Transverse colon (tissue), 4 donors: ENCODE measurements at regions not wholly inside any gene's neighbourhood (a gene's known extent, or its start where the extent isn't known, plus 50 kb on each side); places are given as distances from the start of the nearest gene placed in this dataset.
"Not testable (repeated sequence)": the region's sequence is repeated elsewhere in the genome, so short reads cannot be mapped to it uniquely, and the experiment has no call there.

ENCODE experiments used
- DNase-seq: peaks from one replicate; pipeline ENCODE4 v3.0.0-alpha.2; 2019
- H3K27ac ChIP-seq, 4 donors: fragments of 200-600 bp; sonication (generic); 2 replicates each; pipeline ENCODE4 v1.5.1; 2016 to 2018; ENCODE audit warnings: inconsistent platforms in 4 of 4
- H3K27me3 ChIP-seq: fragments of 200-600 bp; sonication (generic); 2 replicates; pipeline ENCODE4 v1.5.1; 2017; ENCODE audit warnings: inconsistent platforms
- H3K36me3 ChIP-seq, 4 donors: fragments of 200-600 bp; sonication (generic); 2 replicates each; pipeline ENCODE4 v1.5.1; 2017 to 2019; ENCODE audit warnings: inconsistent platforms in 4 of 4
- H3K4me1 ChIP-seq, 4 donors: fragments of 200-600 bp; sonication (generic); 2 replicates each; pipeline ENCODE4 v1.5.1; 2017 to 2020; ENCODE audit warnings: inconsistent platforms in 4 of 4
- H3K4me3 ChIP-seq, 4 donors: fragments of 200-600 bp; sonication (generic); 1 replicate in 1 of 4; 2 replicates in 3 of 4; pipeline versions ENCODE4 v1.5.1 to v1.6.1; 2017 to 2019; ENCODE audit warnings: inconsistent platforms in 4 of 4
- H3K9me3 ChIP-seq, 2 donors: fragments of 200-600 bp; sonication (generic); 2 replicates each; pipeline ENCODE4 v1.5.1; 2017 to 2019; ENCODE audit warnings: inconsistent platforms in 2 of 2
- EP300 ChIP-seq: sonication (generic); formaldehyde crosslinking; IDR thresholded peaks from one replicate; pipeline ENCODE4 v1.6.1; 2017; ENCODE audit warnings: antibody characterized with exemption, low read depth
- POLR2A ChIP-seq: fragments of 450-650 bp; IDR thresholded peaks from one replicate; pipeline ENCODE4 v1.6.1; 2016; ENCODE audit warnings: antibody characterized with exemption, mild to moderate bottlenecking, moderate library complexity
- POLR2AphosphoS5 ChIP-seq, 3 donors: sonication (generic); formaldehyde crosslinking; IDR thresholded peaks; one replicate each; pipeline ENCODE4 v1.6.1; 2016; ENCODE audit warnings: antibody characterized with exemption in 3 of 3
- WGBS, 2 donors: methylation state at CpG; one replicate each; pipeline ENCODE4 v1.1.5; 2018; ENCODE audit warnings: low coverage in 1 of 2; 5-methylcytosine and 5-hydroxymethylcytosine counted together
- in situ Hi-C, 4 donors: fragments of 200-750 bp; cut with MboI; loops; one replicate each; pipeline versions ENCODE4 v1.15.0 to v1.15.1; 2017; ENCODE audit warnings: low sequenced_read_pairs in 3 of 4, low pct_ligation_motif_present in 1 of 4, low pct_unique_long_range_greater_than_20kb in 1 of 4
- intact Hi-C: fragments of 100-400 bp; cut with DNase I; formaldehyde crosslinking; loops from one replicate; pipeline ENCODE4 v1.15.1; 2023; ENCODE audit warnings: low total_unique reads
- TF ChIP-seq, protein P1 (sequence below), 5 experiments: fragments of 200-600 bp in 3 of 5; fragments of 450-650 bp in 2 of 5; sonication (generic) in 3 of 5; IDR thresholded peaks; 1 replicate in 2 of 5; 2 replicates in 3 of 5; pipeline ENCODE4 v1.5.1; 2016 to 2017; ENCODE audit warnings: antibody characterized with exemption in 5 of 5, inconsistent platforms in 3 of 5, mild to moderate bottlenecking in 2 of 5, moderate library complexity in 1 of 5

DNA sequence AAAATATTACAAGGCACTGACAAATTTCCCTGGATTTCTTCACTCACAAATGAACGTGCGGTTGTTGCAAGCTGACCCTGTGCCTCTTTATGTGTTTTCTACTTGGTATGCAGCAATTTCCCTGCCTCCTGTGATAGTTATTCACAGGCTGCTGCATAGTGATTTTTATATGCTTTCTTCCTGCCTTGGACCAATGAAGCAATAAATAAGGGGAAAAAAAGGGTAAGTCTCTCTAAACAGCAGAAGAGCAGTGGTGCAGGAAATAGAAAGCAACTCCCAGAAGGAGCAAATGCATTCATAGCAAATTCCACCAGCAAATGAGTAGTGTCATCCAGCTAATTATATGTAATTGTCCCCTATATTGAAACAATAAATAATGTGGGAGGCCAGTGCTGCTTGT, 737.9 kb downstream of the GALC start:
- H3K4me1 ChIP-seq, result no peaks in the 10 kb centered on the region
- H3K36me3 ChIP-seq, result no peaks in the 10 kb centered on the region
- H3K9me3 ChIP-seq, result no peaks in the 10 kb centered on the region
- intact Hi-C loops, result no loop called here
- no peak for DNase-seq
- no peak overlapping the region for H3K27ac ChIP-seq
- H3K27me3 ChIP-seq, result no peaks in the 10 kb centered on the region
- H3K4me3 ChIP-seq, result no peak overlapping the region
- in situ Hi-C loops, result no loop called here
- 81 to 89% methylated on average over 2 of the region's 2 CpGs for WGBS, 2 donors
- TF ChIP-seq POLR2A (no peak), EP300 (no peak), POLR2AphosphoS5 (IDR thresholded peaks at IDR 0.05) (no peak)
- TF ChIP-seq, protein P1, sequence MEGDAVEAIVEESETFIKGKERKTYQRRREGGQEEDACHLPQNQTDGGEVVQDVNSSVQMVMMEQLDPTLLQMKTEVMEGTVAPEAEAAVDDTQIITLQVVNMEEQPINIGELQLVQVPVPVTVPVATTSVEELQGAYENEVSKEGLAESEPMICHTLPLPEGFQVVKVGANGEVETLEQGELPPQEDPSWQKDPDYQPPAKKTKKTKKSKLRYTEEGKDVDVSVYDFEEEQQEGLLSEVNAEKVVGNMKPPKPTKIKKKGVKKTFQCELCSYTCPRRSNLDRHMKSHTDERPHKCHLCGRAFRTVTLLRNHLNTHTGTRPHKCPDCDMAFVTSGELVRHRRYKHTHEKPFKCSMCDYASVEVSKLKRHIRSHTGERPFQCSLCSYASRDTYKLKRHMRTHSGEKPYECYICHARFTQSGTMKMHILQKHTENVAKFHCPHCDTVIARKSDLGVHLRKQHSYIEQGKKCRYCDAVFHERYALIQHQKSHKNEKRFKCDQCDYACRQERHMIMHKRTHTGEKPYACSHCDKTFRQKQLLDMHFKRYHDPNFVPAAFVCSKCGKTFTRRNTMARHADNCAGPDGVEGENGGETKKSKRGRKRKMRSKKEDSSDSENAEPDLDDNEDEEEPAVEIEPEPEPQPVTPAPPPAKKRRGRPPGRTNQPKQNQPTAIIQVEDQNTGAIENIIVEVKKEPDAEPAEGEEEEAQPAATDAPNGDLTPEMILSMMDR (IDR thresholded peaks at IDR 0.05), result no peak

DNA sequence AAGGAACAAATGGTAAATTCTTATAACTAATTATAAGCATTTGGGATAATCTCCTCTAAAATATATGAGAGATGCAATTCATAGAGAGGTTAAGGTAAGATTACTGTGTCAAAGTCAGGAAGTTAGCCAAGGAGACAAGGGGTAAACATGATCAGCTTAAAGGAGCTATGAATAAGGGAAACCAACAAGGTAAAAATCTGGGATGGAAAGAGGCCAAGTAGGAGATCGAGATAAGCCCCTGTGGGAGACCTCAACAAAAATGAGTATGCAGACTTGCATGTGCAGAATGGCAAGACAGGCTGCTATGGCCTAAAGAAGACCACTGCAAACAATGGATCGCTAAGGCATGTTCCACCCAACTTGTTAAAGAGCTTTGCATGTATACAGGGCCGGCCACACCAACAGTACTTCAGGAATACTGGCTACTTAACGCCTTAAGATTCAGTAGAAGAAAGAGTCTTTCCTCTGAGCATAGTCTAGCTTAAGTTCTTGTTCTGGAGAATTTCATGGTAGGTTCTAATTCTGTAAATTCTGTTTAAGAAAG, 738.6 kb downstream of the GALC start:
- Histone ChIP-seq H3K4me3 (no peak overlapping the region), H3K9me3 (no peaks in the 10 kb centered on the region), H3K36me3 (no peaks in the 10 kb centered on the region), H3K4me1 (no peaks in the 10 kb centered on the region), H3K27me3 (no peaks in the 10 kb centered on the region), H3K27ac (no peak overlapping the region)
- TF ChIP-seq EP300 (no peak), POLR2A (no peak), POLR2AphosphoS5 (IDR thresholded peaks at IDR 0.05) (no peak)
- TF ChIP-seq, protein P1 (IDR thresholded peaks at IDR 0.05), result no peak
- in situ Hi-C loops (no loop called here), intact Hi-C loops (no loop called here)
- 25 to 52% methylated on average over 3 to 4 of the region's 4 CpGs for WGBS, 2 donors
- no peak for DNase-seq

DNA sequence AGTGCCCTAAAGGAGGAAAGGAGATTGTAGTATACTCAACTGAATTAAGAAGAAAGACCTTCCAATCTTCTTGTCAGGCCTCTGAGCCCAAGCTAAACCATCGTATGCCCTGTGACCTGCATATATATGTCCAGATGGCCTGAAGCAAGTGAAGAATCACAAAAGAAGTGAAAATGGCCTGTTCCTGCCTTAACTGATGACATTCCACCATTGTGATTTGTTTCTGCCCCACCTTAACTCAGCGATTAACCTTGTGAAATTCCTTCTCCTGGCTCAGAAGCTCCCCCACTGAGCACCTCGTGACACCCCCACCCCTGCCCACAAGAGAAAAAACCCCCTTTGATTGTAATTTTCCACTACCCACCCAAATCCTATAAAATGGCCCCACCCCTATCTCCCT, 739.2 kb downstream of the GALC start:
- H3K4me1 ChIP-seq, H3K27ac ChIP-seq, H3K27me3 ChIP-seq, H3K4me3 ChIP-seq, H3K36me3 ChIP-seq, intact Hi-C loops, H3K9me3 ChIP-seq, DNase-seq, in situ Hi-C loops: not testable (repeated sequence)
- 54 to 67% methylated on average over 1 to 3 of the region's 3 CpGs for WGBS, 2 donors

DNA sequence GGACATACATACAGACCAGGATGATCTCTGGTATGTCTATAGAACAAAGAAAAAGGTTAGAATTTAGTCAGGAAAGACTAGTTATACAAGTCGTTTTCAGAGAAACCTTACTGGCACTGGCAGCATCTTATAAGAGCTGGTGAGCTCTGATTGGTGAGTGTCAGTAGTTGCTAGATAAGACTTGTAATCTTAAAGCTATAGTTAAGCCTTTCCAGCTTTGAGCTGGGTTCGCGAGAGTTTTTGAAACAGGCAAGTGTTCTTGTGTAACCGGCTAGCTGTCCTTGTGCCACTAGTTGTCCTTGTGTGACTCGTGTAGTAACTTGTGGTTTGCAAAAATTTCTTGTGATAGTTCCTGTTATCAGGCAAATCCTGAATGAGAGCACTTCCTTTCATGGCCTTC, 740.9 kb downstream of the GALC start:
- intact Hi-C loops, result no loop called here
- 39 to 76% methylated on average over 2 to 5 of the region's 5 CpGs for WGBS, 2 donors

DNA sequence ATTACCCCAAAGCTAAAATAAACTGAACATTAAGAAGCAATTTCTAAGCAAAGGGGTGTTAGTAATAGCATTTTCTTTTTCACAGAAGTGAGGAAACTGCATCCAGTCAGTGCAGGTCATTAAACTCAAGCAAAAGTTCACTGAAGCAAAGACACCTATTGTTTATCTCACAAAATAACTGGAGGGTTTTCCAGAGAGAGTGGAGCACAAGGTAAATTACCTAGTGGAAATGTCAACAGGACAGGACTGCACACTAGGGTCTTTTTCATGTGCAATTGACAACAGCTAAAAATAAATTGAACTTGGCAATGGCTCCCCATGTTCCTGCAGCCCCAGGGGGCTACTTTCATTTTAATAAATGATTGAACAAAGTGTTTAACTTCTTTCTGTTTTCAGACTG, 742.0 kb downstream of the GALC start:
- no peaks in the 10 kb centered on the region for H3K4me1 ChIP-seq
- no peaks in the 10 kb centered on the region for H3K27me3 ChIP-seq
- no peak overlapping the region for H3K4me3 ChIP-seq
- no peak overlapping the region for H3K27ac ChIP-seq
- DNase-seq, result no peak
- no peaks in the 10 kb centered on the region for H3K9me3 ChIP-seq
- TF ChIP-seq POLR2AphosphoS5 (IDR thresholded peaks at IDR 0.05) (no peak), EP300 (no peak), POLR2A (no peak)
- TF ChIP-seq, protein P1 (IDR thresholded peaks at IDR 0.05), result no peak
- intact Hi-C loops, result no loop called here
- in situ Hi-C loops, result no loop called here
- no peaks in the 10 kb centered on the region for H3K36me3 ChIP-seq

More for the DNA sequence above, 740.9 kb downstream of the GALC start:
- TF ChIP-seq, protein P1 (IDR thresholded peaks at IDR 0.05), result no peak
- TF ChIP-seq EP300, result no peak
- no peak for TF ChIP-seq POLR2A
- TF ChIP-seq POLR2AphosphoS5 (IDR thresholded peaks at IDR 0.05), result no peak
- no peak for DNase-seq
- Histone ChIP-seq H3K36me3 (no peaks in the 10 kb centered on the region), H3K27me3 (no peaks in the 10 kb centered on the region), H3K27ac (no peak overlapping the region), H3K9me3 (no peaks in the 10 kb centered on the region), H3K4me1 (no peaks in the 10 kb centered on the region), H3K4me3 (no peak overlapping the region)
- in situ Hi-C loops, result no loop called here
